Left lung (tissue), 4 donors: ENCODE measurements at regions not wholly inside any gene's neighbourhood (a gene's known extent, or its start where the extent isn't known, plus 50 kb on each side); places are given as distances from the start of the nearest gene placed in this dataset.

Experiments used
- ATAC-seq: fragments of 200-7000 bp; cut with Tn5 transposase; one replicate; pipeline ENCODE4 v1.9.1; 2020; ENCODE audit warnings: moderate library complexity
- DNase-seq, 4 donors: peaks; one replicate each; pipeline ENCODE4 v3.0.0-alpha.2; 2013 to 2020
- H3K27ac ChIP-seq, 2 donors: fragments of 200-600 bp; sonication (generic) in 1 of 2; one replicate each; pipeline versions ENCODE4 v1.5.0 to v1.8.0; 2020 to 2021
- H3K27me3 ChIP-seq, 2 donors: fragments of 200-600 bp; sonication (generic) in 1 of 2; one replicate each; pipeline versions ENCODE4 v1.5.0 to v1.8.0; 2020 to 2021
- H3K36me3 ChIP-seq, 2 donors: fragments of 200-600 bp; sonication (generic) in 1 of 2; one replicate each; pipeline versions ENCODE4 v1.5.0 to v1.8.0; 2020 to 2021
- H3K4me1 ChIP-seq, 2 donors: fragments of 200-600 bp; one replicate each; pipeline ENCODE4 v1.8.0; 2021
- H3K4me3 ChIP-seq, 2 donors: fragments of 200-600 bp; sonication (generic) in 1 of 2; one replicate each; pipeline versions ENCODE4 v1.5.0 to v1.8.0; 2020 to 2021; ENCODE audit warnings: mild to moderate bottlenecking in 1 of 2
- H3K9me3 ChIP-seq, 2 donors: fragments of 200-600 bp; sonication (generic) in 1 of 2; one replicate each; pipeline versions ENCODE4 v1.5.0 to v1.8.0; 2020 to 2021
- CTCF ChIP-seq, 2 donors: fragments of 200-600 bp; sonication (generic) in 1 of 2; IDR thresholded peaks; one replicate each; pipeline versions ENCODE4 v1.5.0 to v1.8.0; 2021; ENCODE audit warnings: antibody characterized with exemption in 2 of 2
- intact Hi-C, 2 donors: fragments of 100-400 bp; cut with DNase I; formaldehyde crosslinking; loops; one replicate each; pipeline versions ENCODE4 v1.11.2 to v1.14.2; 2022
- donor health status: DM: no; HTN: yes; CAD: no.
- donor health status: DM: no; HTN: no; CAD: no.

- intact Hi-C loops, result no loop called here
- Histone ChIP-seq H3K36me3 (no peaks in the 10 kb centered on the region), H3K4me1 (peaks cover 0 to 9% of the 10 kb centered on the region in 2 donors), H3K9me3 (no peaks in the 10 kb centered on the region), H3K27me3 (peaks cover 20 to 77% of the 10 kb centered on the region in 2 donors), H3K27ac (no peak overlapping the region), H3K4me3 (no peak overlapping the region)
- no peak for TF ChIP-seq CTCF (IDR thresholded peaks at IDR 0.05)
- ATAC-seq (no peak), DNase-seq (no peak)
Observed at GRCh38 chr14:103283916-103284315, 50.1 kb upstream of the EIF5 start.
